Forelimb muscle (tissue), 1 donor: ENCODE measurements at regions not wholly inside any gene's neighbourhood (a gene's known extent, or its start where the extent isn't known, plus 50 kb on each side); places are given as distances from the start of the nearest gene placed in this dataset.

Experiments used
- DNase-seq: peaks from one replicate; pipeline ENCODE4 v3.0.0-alpha.2; 2013; ENCODE audit warnings: low read depth

DNA sequence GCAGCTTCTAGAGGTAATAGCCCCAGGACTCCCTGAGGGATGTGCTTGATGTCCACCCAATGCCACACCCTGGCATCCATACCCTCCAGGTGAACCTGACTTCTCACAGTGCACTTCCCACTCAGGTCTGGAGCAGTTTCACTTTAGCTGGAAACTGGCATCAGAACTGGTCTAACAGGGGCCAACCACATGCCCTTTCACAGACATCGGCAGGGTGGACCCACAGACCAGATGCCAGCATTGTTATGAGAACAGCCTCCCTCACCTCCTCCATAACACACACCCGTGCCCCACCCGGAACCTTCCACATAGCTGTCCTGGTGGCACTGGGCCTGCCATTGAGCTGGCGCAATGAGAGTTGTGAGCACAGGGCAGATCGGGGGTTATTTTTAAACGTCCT, 77.4 kb upstream of the GPR12 start:
- no peak for DNase-seq

DNA sequence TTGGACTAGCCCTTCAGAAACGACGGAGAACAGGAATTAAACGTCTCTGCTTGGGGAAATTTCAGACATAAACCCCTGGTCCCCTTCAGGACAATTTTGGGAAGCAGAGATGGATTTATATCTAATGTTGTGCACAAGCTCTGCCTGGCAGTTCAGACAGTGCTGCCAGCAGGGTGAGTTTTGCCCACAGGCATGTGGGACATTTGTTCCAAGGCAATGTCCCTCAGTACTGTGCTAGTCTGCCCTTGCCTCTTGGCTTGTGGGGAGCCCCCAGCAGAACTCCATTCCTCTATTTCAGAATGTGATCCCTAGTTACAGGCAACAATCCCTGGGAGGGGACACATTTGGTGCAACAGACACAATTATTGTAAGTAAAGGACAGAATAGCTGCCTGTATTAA, 76.5 kb upstream of the GPR12 start:
- no peak for DNase-seq

DNA sequence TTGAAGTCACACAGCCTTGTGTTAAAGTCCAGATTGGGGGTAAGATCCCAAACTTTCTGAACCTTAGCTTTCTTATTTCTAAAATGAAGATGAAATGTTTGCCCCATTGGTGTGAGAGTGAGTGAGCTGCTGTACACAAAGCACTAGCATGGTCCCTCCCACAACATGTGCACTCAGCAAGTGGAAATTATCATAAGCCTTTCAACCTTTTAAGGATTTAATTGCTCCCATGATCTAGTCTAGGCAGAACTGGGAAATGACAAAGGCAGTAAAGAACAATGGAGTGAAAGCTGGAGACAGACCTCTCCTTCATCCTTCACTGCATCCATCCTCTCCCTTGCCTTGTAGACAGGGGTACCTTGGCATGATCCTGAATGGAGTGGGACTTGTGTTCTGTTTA, 76.0 kb upstream of the GPR12 start:
- no peak for DNase-seq

DNA sequence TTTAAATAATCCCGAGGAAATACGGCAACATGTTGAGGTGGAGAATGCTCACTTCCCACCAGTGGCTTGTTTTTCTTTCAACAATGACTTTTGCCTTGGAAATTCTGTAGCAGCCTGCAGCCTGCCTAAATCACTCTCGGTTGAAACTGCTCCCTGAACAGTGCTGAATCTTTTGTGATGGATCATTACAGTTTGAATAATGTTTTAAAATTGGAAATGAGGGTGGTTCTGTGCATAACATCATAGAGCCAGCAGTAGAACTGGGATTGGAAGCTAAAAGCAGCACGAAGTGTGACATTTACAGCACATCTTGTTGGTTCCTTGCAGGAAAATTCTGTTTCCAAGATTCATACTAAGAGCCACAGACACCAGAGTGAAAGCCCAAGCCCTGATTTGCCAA, 74.1 kb upstream of the GPR12 start:
- no peak for DNase-seq

DNA sequence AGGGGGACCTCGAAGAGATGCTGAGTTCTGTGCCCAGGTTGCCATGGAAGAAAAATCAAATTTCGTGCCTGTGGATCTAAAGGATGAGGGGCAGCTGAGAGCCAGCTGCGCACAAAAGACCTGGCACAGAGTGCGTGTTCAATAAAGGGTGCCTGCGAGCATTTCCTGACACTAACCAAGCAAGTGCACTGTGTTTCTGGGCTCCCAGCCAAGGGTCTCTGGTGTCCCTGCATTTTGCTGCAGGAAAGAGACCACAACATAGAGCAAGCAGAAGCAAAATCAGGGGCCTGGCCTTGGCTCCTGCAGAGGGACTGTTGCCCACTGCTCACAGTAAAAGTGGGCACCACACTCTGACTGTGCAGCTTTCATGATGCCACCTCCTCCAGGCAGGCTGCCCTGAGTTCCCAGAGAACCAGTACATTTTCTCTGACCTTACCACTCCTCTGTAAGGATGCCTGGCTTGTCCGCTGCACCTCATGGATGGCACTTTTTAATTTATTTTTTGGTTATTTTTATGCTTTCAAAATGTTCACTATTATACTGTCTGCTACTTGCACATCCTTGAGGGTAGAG, 70.8 kb upstream of the GPR12 start:
- no peak for DNase-seq

DNA sequence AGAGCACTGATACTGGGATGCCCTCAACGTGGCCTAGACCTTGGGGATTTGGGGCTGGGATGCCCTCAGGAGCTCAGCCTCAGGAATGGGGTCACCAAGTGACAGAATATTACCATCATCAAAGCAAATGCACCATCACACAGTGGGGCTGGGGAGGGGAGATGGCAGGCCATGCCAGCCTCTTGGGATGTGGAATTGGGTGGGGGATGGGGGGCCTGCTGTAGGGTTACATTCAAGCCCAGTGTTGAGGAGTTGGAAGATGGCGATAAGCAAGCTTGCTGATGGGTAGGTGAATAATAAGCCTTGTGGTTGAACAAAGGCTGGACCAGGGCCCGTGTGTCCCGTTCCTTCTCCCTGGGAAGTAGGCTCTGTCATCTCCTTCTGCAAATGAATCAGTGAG, 69.1 kb upstream of the GPR12 start:
- no peak for DNase-seq

DNA sequence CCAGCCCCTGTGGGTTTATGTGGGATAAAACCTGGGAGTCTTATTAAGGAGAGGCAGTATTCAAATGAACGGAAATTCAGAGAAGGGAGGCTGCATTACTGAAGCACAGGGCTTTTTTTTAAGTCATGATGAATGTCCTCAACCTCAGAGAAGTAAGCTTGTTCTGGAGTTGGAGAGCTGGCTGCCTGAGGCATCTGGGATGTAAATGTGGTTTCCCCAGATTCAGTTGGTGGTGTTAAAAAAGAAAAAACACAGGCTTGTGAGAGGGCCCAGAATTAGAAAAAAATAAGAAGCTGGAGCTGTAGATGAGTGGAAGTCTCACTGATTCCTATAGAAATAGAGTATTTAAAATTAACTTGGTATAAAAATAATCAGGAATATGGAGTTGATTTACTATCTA, 64.0 kb upstream of the GPR12 start:
- DNase-seq = no peak

DNA sequence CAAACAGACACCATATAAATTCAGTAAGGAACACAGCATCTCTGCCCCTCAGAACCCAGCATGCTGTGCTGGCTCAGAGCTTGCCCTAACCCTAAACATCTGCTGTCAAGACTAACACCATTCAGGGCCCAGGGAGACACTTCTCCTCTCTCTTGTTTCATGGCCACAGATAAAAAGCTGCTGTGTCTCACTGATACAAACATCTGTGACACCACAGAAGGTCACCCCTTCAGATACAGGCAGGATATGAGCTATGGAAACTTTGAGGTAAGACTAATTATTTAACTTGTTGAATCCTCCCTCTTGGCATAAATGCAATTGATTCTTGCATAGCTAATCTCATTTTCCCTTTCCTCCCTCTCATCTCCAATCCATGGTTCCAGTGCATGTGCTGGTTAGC, 61.6 kb upstream of the GPR12 start:
- no peak for DNase-seq

DNA sequence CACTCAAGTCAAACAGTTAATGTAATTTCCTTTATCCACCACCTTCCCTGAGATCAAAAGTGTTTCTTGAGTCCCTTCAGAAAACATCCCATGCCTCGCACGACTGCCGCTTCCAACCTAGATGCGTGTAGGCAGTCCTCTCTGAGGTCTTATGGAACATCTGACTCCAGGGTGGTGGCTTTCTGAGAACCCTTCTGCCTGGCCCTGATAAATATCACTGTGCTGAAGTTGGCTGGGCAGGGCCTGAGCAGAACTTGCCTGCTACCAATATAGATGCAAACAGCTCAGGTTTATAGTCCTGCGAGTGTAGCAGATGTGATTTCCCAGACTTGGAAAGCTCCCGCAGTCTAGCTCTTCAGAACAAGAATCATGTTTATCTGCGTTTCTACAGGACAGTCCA, 61.1 kb upstream of the GPR12 start:
- DNase-seq = no peak

DNA sequence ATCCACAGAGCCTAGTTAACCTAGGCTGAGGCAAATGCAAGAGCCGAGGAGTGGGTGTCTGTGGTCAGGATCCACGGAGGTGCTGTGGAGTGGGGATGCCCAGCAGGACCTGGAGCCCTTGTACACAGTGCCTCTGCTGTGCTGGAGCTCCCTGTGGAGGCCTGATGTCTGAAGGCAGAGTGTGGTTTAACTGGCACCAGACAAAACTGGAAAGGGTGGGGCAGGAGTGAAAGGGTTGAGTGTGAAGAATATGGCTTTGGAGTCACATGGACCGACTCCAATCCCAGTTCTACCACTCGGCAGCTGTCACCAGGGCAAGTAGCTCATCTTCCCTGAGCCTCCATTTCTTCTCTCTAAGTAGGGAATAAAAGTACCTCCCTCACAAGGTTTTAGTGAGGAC, 60.3 kb upstream of the GPR12 start:
- no peak for DNase-seq

DNA sequence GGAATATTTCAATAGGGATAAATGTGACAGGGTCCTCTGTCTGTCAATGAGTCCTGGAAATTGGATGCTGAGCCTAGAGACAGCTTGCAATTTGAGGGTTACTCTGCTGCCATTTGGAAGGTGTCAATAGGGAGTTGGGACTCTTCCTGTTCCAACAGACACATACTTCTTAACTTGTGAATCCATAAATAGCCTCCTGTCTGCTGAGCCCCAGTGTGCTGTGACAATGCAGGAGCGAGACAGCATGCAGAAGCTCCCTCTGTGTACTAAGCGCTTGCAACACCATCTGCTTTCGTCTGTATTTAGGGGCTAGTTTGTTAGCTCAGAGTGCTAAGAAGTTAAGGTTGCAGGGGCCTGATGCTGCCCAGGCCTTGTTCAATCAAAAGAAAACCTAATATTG, 58.5 kb upstream of the GPR12 start:
- no peak for DNase-seq

DNA sequence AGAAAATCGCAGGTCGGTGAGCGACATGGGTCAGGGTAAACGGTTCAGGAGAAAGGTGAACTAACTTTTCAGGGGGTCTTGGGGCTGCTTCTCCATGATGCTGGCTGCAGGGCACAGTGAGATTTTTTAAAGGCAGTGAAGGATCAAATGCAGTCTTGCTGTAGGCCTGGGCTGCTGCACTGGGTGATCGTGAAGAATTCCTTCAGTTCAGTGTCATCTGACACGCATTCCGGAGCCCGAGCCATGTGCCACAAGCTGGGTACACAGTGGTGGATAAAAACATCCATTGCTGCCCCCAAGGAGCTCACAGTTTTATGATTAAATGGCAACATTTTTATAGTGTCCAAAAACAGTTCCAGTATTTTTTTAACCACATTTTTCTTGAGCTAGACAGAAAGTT, 56.3 kb upstream of the GPR12 start:
- no peak for DNase-seq

DNA sequence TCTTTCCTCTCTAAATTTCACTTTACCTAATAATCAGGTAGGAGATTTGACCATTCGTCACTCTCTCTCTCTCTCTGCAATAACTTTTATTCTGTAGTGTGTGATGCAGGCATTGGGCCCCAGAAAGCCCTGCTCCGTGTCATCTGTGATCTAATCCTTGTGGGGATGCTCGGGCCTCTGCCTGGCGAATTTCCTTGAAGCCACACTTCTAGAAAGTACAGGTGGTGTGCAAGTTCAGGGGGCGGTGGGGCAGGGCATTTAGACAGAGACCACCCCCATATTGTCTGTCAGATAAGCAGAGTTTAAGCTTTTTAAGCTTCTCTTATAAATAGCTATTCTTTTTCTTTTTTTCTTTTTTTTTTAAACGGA, 53.4 kb upstream of the GPR12 start:
- no peak for DNase-seq

DNA sequence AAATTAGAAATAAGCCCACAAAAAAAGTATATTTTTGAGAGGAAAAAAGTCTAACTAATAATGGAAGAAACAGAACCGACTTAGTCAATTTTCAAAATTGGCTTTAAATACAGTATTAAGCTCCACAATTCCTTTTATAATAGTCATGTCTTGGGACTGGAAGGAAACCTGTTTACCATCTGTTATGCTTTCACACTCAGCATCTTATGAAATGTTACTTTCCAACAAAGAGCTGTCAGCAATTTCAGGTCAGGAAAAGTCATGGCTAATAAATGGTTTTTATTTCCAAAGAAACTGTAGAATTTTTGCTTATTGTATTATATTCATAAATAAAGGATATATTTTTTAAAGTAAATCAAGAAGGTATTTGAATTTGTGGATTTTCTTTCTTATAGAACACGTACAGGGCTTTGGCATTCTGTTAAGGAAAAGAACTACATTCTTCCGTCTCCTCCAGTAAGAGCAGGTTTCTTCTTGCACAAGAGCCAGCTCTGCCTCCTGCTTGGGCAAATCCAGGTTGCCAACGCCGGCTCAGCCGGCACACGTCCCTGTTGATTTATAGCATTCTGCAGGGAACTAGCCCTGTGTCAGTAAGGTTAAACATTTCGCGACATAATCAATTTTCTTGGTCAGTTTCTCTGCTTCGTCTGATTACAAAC, 52.9 kb upstream of the GPR12 start:
- peak; percentile 19 for DNase-seq

DNA sequence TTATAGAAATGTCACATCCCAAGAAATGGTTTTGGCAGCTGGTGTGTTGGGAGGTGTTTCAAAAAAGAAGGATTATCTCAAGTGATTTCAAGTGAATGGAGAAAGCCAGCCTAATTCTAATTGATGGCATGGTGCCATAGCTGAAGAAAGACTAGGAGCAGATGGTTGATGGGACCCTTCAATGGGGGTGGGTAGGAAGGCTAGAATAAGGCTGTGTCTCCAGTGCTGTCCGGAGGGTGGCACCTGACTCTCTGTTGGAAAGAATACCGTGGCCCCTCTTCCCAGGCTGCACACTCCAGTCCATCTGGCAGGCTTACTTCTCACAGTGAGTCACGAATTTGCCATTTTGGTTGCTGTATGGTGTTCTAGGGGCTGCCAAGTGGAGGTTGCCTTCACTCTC, 51.0 kb upstream of the GPR12 start:
- DNase-seq = no peak
